ENCODE measurements at regions not wholly inside any gene's neighbourhood (a gene's known extent, or its start where the extent isn't known, plus 50 kb on each side); places are given as distances from the start of the nearest gene placed in this dataset.

GRCh38 chr21:40938078-40938477 is 91.1 kb upstream of the DSCAM start:
- no peak overlapping the region for H4K8ac ChIP-seq (ENCODE audit: extremely low read depth, insufficient read depth, low read length)
- no peaks in the 10 kb centered on the region for H3K9me3 ChIP-seq (ENCODE audit: insufficient read depth in 2 of 2, low read depth in 1 of 2, low read length in 1 of 2)
- no peak overlapping the region for H2AFZ ChIP-seq (ENCODE audit: low read length)
- no peak overlapping the region for H2BK20ac ChIP-seq (ENCODE audit: low read length)
- POLR2A ChIA-PET (ENCODE audit: partially characterized antibody), result no interaction called here
- 0 out of 2 replicates have a peak, but pooled peaks cover 3% of the 10 kb centered on the region for H3K23me2 ChIP-seq (ENCODE audit: low read depth, low read length)
- no peak overlapping the region for H3K4me3 ChIP-seq (ENCODE audit: extremely low read depth in 1 of 4, insufficient read depth in 2 of 4, low read depth in 3 of 4, low read length in 4 of 4)
- H3K56ac ChIP-seq (replicated peaks; ENCODE audit: insufficient read length, low read depth, low read length), result no peak overlapping the region
- H2BK15ac ChIP-seq (ENCODE audit: low read length), result no peak overlapping the region
- no peaks in the 10 kb centered on the region for H3K27me3 ChIP-seq (replicated peaks in 1 of 4; ENCODE audit: control insufficient read depth in 3 of 4, extremely low read depth in 1 of 4, insufficient read depth in 3 of 4, low read length in 3 of 4)
- FAIRE-seq (no peak), DNase-seq (ENCODE audit: low read depth in 1 of 2, low spot score in 2 of 2) (no peak)
- no peak for TF ChIP-seq MAX (IDR thresholded peaks at IDR 0.05)
- no peak overlapping the region for H3K23ac ChIP-seq (ENCODE audit: insufficient read length)
- no peak overlapping the region for H3K9ac ChIP-seq (replicated peaks in 1 of 4; ENCODE audit: extremely low read depth in 1 of 4, low read depth in 3 of 4, low read length in 3 of 4)
- H2BK5ac ChIP-seq (ENCODE audit: low read depth, low read length), result no peak overlapping the region
- H2BK120ac ChIP-seq (replicated peaks; ENCODE audit: low read depth, low read length), result no peak overlapping the region
- no peak overlapping the region for H3K4me2 ChIP-seq (ENCODE audit: insufficient read depth in 1 of 2, low read depth in 2 of 2, low read length in 2 of 2)
- no peak overlapping the region for H3K4ac ChIP-seq (replicated peaks; ENCODE audit: insufficient read length, low read depth, low read length)
- H3K36me3 ChIP-seq (ENCODE audit: control insufficient read depth in 2 of 4, insufficient read depth in 4 of 4, low read length in 3 of 4), result no peaks in the 10 kb centered on the region
- H2AK5ac ChIP-seq (ENCODE audit: low read depth, low read length), result no peak overlapping the region
- no peak overlapping the region for H3K18ac ChIP-seq (ENCODE audit: extremely low read depth, low read length)
- H3K4me1 ChIP-seq (replicated peaks in 1 of 4; ENCODE audit: control insufficient read depth in 3 of 4, insufficient read depth in 4 of 4, low read length in 3 of 4), result peaks cover 0 to 4% (median under 1%) of the 10 kb centered on the region in 4 experiments; a peak in 1 of 7 replicates
- no peak overlapping the region for H2BK12ac ChIP-seq (ENCODE audit: low read depth, low read length)
- WGBS, 2 experiments (ENCODE audit: extremely low coverage in 1 of 2, insufficient coverage in 1 of 2, insufficient read length in 1 of 2, insufficient replicate concordance in 2 of 2, low coverage in 1 of 2, low lambda C conversion rate in 2 of 2, missing lambda C conversion rate in 1 of 2), result 100% methylated on average over 2 of the region's 2 CpGs; no CpG with 5 or more reads in 1 of the 2 experiments
- H3K79me2 ChIP-seq (ENCODE audit: control insufficient read depth in 1 of 2, insufficient read depth in 2 of 2, low read length in 2 of 2), result no peaks in the 10 kb centered on the region
- no peak overlapping the region for H4K5ac ChIP-seq (ENCODE audit: insufficient read length, low read depth, low read length)
- H4K91ac ChIP-seq (replicated peaks; ENCODE audit: insufficient read length, low read length), result no peak overlapping the region
- no peak overlapping the region for H3K27ac ChIP-seq (ENCODE audit: low read depth, low read length)
- H3K14ac ChIP-seq (ENCODE audit: insufficient read length), result no peak overlapping the region
- CTCF ChIA-PET (ENCODE audit: partially characterized antibody), result interaction anchor here (0.6 to 0.9 kb wide), 2 partner anchors 10 to 107 kb away, joined by 3 read pairs; no protein-coding TSS in a partner anchor
- no peaks in the 10 kb centered on the region for H3K79me1 ChIP-seq (ENCODE audit: low read depth, low read length)
- no peaks in the 10 kb centered on the region for H4K20me1 ChIP-seq (replicated peaks in 1 of 2; ENCODE audit: control insufficient read depth in 1 of 2, insufficient read depth in 2 of 2, low read length in 2 of 2)

Data from H1 (cell line).